Endodermal cell (in vitro differentiated cells): ENCODE measurements at regions not wholly inside any gene's neighbourhood (a gene's known extent, or its start where the extent isn't known, plus 50 kb on each side); places are given as distances from the start of the nearest gene placed in this dataset.

ENCODE experiments used
- DNase-seq: peaks from one replicate; pipeline ENCODE4 v3.0.0-alpha.2; 2017
- H3K27ac ChIP-seq: 2 replicates; pipeline ENCODE4 v1.5.1; 2013; ENCODE audit warnings: mild to moderate bottlenecking, low read depth, low read length, moderate library complexity
- H3K27me3 ChIP-seq: 2 replicates; pipeline ENCODE4 v1.6.1; 2013; ENCODE audit warnings: mild to moderate bottlenecking, low read length, moderate library complexity; ENCODE audit not compliant: insufficient read depth, control insufficient read depth, poor library complexity, severe bottlenecking
- H3K36me3 ChIP-seq: 2 replicates; pipeline ENCODE4 v1.7.0; 2013; ENCODE audit warnings: mild to moderate bottlenecking, low read length, moderate library complexity; ENCODE audit not compliant: control insufficient read depth, insufficient read depth
- H3K4me1 ChIP-seq: one replicate; pipeline ENCODE4 v1.7.0; 2013; ENCODE audit warnings: low read length; ENCODE audit not compliant: control insufficient read depth, insufficient read depth
- H3K4me3 ChIP-seq: 2 replicates; pipeline ENCODE4 v1.5.1; 2013; ENCODE audit warnings: mild to moderate bottlenecking, low read length, moderate library complexity
- H3K9ac ChIP-seq: 2 replicates; pipeline ENCODE4 v1.6.1; 2013; ENCODE audit warnings: mild to moderate bottlenecking, low read length, moderate library complexity; ENCODE audit not compliant: poor library complexity, severe bottlenecking; ENCODE audit errors: extremely low read depth
- H3K9me3 ChIP-seq: 2 replicates; pipeline ENCODE4 v1.6.1; 2013; ENCODE audit warnings: mild to moderate bottlenecking, low read length, moderate library complexity; ENCODE audit not compliant: control insufficient read depth
- H3K27ac Mint-ChIP-seq: 2 replicates; pipeline ENCODE4 v1.8.0; 2020; ENCODE audit warnings: mixed read lengths
- H3K27me3 Mint-ChIP-seq: 2 replicates; pipeline ENCODE4 v1.8.0; 2021; ENCODE audit warnings: mild to moderate bottlenecking, mixed read lengths; ENCODE audit not compliant: insufficient read depth
- H3K36me3 Mint-ChIP-seq: 2 replicates; pipeline ENCODE4 v1.8.0; 2020; ENCODE audit warnings: low read depth, mixed read lengths
- H3K4me1 Mint-ChIP-seq: 2 replicates; pipeline ENCODE4 v1.8.0; 2020; ENCODE audit warnings: mixed read lengths
- H3K4me3 Mint-ChIP-seq: 2 replicates; pipeline ENCODE4 v1.8.0; 2020; ENCODE audit warnings: mild to moderate bottlenecking, moderate library complexity, mixed read lengths
- H3K9me3 Mint-ChIP-seq: 2 replicates; pipeline ENCODE4 v1.8.0; 2020; ENCODE audit warnings: mild to moderate bottlenecking, mixed read lengths
- CTCF ChIP-seq: fragments of 200-600 bp; sonication (generic); conservative IDR thresholded peaks from 2 replicates; pipeline ENCODE4 v1.5.0; 2021; ENCODE audit warnings: antibody characterized with exemption, mild to moderate bottlenecking
- WGBS, 2 experiments: methylation state at CpG; one replicate each; pipeline versions ENCODE4 v1.1.5 to v1.1.7; 2013; ENCODE audit warnings: missing lambda C conversion rate in 2 of 2, mixed read lengths in 1 of 2; ENCODE audit not compliant: insufficient coverage in 1 of 2, insufficient read length in 1 of 2; 5-methylcytosine and 5-hydroxymethylcytosine counted together

DNA sequence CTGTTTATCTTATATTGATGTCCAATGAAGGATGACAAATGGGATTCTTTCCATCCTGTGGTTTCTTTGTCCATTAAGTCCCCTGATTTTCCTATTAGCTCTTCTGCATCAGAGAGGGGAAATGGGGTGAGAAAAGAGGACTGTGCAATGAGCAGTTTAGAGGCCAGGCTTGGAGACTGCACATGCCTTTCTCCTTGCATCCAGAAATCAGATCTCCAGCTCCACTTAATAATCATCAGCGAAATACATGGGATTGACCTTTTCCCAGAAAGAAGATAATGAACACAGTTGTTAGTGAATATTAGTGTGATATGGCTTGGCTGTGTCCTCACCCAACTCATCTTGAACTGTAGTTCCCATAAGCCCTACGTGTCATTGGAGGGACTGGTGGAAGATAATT lies 697.4 kb downstream of the CBLN2 start:
- no peaks in the 10 kb centered on the region for H3K27me3 Mint-ChIP-seq
- Histone ChIP-seq H3K9me3 (peaks cover 51% of the 10 kb centered on the region), H3K9ac (no peak overlapping the region), H3K36me3 (no peaks in the 10 kb centered on the region), H3K27me3 (no peaks in the 10 kb centered on the region), H3K27ac (no peak overlapping the region), H3K4me3 (no peak overlapping the region), H3K4me1 (no peaks in the 10 kb centered on the region)
- 50 to 67% methylated on average over 1 to 2 of the region's 2 CpGs for WGBS, 2 experiments
- H3K4me1 Mint-ChIP-seq = no peaks in the 10 kb centered on the region
- no peaks in the 10 kb centered on the region for H3K36me3 Mint-ChIP-seq
- H3K9me3 Mint-ChIP-seq = peaks cover 47% of the 10 kb centered on the region
- DNase-seq = no peak
- H3K27ac Mint-ChIP-seq = no peak overlapping the region
- H3K4me3 Mint-ChIP-seq = no peak overlapping the region
- TF ChIP-seq CTCF = no peak

- H3K4me3 ChIP-seq = no peak overlapping the region
- H3K4me1 ChIP-seq = no peaks in the 10 kb centered on the region
- Mint-ChIP-seq H3K27me3 (no peaks in the 10 kb centered on the region), H3K4me3 (no peak overlapping the region), H3K36me3 (no peaks in the 10 kb centered on the region), H3K27ac (no peak overlapping the region), H3K9me3 (peaks cover 31% of the 10 kb centered on the region), H3K4me1 (no peaks in the 10 kb centered on the region)
- peaks cover 47% of the 10 kb centered on the region for H3K9me3 ChIP-seq
- H3K27me3 ChIP-seq = no peaks in the 10 kb centered on the region
- no peak overlapping the region for H3K9ac ChIP-seq
- no peak for TF ChIP-seq CTCF
- WGBS, 2 experiments = 59 to 100% methylated on average over 1 to 4 of the region's 5 CpGs
- no peaks in the 10 kb centered on the region for H3K36me3 ChIP-seq
- H3K27ac ChIP-seq = no peak overlapping the region
- DNase-seq = no peak
Measured at GRCh38 chr18:71844814-71845213, 699.3 kb downstream of the CBLN2 start.

GRCh38 chr18:71842666-71843065 lies 701.5 kb downstream of the CBLN2 start:
- no peak for TF ChIP-seq CTCF
- 76% methylated on average over 5 of the region's 5 CpGs; no CpG with 5 or more reads in 1 of the 2 experiments for WGBS, 2 experiments
- Mint-ChIP-seq H3K36me3 (no peaks in the 10 kb centered on the region), H3K27ac (no peak overlapping the region), H3K27me3 (no peaks in the 10 kb centered on the region), H3K4me1 (no peaks in the 10 kb centered on the region), H3K4me3 (no peak overlapping the region), H3K9me3 (peaks cover 10% of the 10 kb centered on the region)
- H3K4me3 ChIP-seq = no peak overlapping the region
- H3K9ac ChIP-seq = no peak overlapping the region
- H3K36me3 ChIP-seq = no peaks in the 10 kb centered on the region
- H3K9me3 ChIP-seq = peaks cover 38% of the 10 kb centered on the region
- DNase-seq = no peak
- H3K27me3 ChIP-seq = no peaks in the 10 kb centered on the region
- no peak overlapping the region for H3K27ac ChIP-seq
- no peaks in the 10 kb centered on the region for H3K4me1 ChIP-seq
